ENCODE measurements at regions not wholly inside any gene's neighbourhood (a gene's known extent, or its start where the extent isn't known, plus 50 kb on each side); places are given as distances from the start of the nearest gene placed in this dataset.

DNA sequence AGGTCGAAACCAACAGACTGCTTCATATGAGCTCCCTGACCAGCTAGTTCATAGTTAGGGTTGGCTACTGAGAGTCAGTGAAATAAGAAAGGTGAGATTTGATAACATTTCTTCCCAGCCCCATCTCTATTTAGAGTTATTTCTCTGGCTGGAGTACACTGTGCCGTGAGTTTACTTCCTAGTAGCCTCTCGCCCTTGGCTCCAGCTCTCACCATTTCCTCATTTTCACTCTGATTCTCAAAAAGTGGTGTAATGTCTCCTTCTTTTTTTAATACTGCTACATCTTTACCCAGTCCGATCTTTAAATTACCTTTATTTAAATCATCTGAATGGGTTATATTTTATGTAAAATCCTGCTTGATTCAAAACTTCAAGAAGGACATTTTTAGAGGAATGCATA, 100.4 kb upstream of the FAM174A start:
- Histone ChIP-seq H3K4me1 (ENCODE audit: control insufficient read depth in 2 of 2, insufficient read depth in 2 of 2, low read length in 2 of 2) (no peaks in the 10 kb centered on the region), H3K27me3 (ENCODE audit: control insufficient read depth in 2 of 2, insufficient read depth in 1 of 2, low read length in 1 of 2) (no peaks in the 10 kb centered on the region), H3K4me3 (ENCODE audit: low read length in 2 of 2) (no peak overlapping the region), H3K27ac (ENCODE audit: low read depth in 1 of 2, low read length in 1 of 2) (no peak overlapping the region), H3K36me3 (ENCODE audit: control insufficient read depth in 2 of 2, insufficient read depth in 2 of 2, low read length in 1 of 2) (no peaks in the 10 kb centered on the region), H3K9me3 (ENCODE audit: control insufficient read depth in 2 of 2, insufficient read depth in 1 of 2, low read length in 1 of 2) (no peaks in the 10 kb centered on the region)
- DNase-seq (ENCODE audit: low read depth in 6 of 9, low spot score in 9 of 9) = no peak
- WGBS = 93% methylated on average over 4 of the region's 4 CpGs

DNA sequence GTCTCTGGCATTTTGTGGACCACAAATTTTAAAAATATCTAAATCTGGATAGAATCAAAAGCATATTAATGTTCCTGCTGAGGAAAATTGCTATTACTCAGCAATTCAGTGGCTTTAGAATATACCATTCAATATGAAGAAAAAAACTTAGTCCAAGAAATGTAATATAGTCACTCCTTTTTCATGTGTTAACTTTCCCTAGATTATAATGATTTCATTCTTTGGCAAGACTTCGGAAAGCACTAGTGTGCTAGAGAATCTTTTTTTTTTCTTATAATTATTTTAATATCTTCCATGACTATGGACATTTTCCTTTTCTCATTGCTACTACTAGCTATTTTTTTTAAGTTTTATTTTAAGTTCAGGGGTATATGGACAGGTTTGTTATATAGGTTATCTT, 102.4 kb upstream of the FAM174A start:
- WGBS = 97% methylated on average over 1 of the region's 1 CpG
- DNase-seq (ENCODE audit: low read depth in 6 of 9, low spot score in 9 of 9) = no peak
- Histone ChIP-seq H3K4me1 (ENCODE audit: control insufficient read depth in 2 of 2, insufficient read depth in 2 of 2, low read length in 2 of 2) (no peaks in the 10 kb centered on the region), H3K9me3 (ENCODE audit: control insufficient read depth in 2 of 2, insufficient read depth in 1 of 2, low read length in 1 of 2) (no peaks in the 10 kb centered on the region), H3K27ac (ENCODE audit: low read depth in 1 of 2, low read length in 1 of 2) (no peak overlapping the region), H3K4me3 (ENCODE audit: low read length in 2 of 2) (no peak overlapping the region), H3K27me3 (ENCODE audit: control insufficient read depth in 2 of 2, insufficient read depth in 1 of 2, low read length in 1 of 2) (no peaks in the 10 kb centered on the region), H3K36me3 (ENCODE audit: control insufficient read depth in 2 of 2, insufficient read depth in 2 of 2, low read length in 1 of 2) (no peaks in the 10 kb centered on the region)

- WGBS = 39% methylated on average over 4 of the region's 4 CpGs
- H3K27me3 ChIP-seq (ENCODE audit: control insufficient read depth in 2 of 2, insufficient read depth in 1 of 2, low read length in 1 of 2) = no peaks in the 10 kb centered on the region
- peaks cover 0 to under 1% of the 10 kb centered on the region in 2 donors for H3K9me3 ChIP-seq (ENCODE audit: control insufficient read depth in 2 of 2, insufficient read depth in 1 of 2, low read length in 1 of 2)
These were observed 104.6 kb upstream of the FAM174A start for GRCh38 chr5:100430268-100431195.

GRCh38 chr5:100424787-100425186, 110.4 kb upstream of the FAM174A start:
- peaks cover 0 to 4% of the 10 kb centered on the region in 2 donors for H3K9me3 ChIP-seq (ENCODE audit: control insufficient read depth in 2 of 2, insufficient read depth in 1 of 2, low read length in 1 of 2)
- H3K4me1 ChIP-seq (ENCODE audit: control insufficient read depth in 2 of 2, insufficient read depth in 2 of 2, low read length in 2 of 2) = no peaks in the 10 kb centered on the region
- DNase-seq (ENCODE audit: low read depth in 6 of 9, low spot score in 9 of 9) = no peak
- no peak overlapping the region for H3K27ac ChIP-seq (ENCODE audit: low read depth in 1 of 2, low read length in 1 of 2)
- no peaks in the 10 kb centered on the region for H3K36me3 ChIP-seq (ENCODE audit: control insufficient read depth in 2 of 2, insufficient read depth in 2 of 2, low read length in 1 of 2)
- H3K27me3 ChIP-seq (ENCODE audit: control insufficient read depth in 2 of 2, insufficient read depth in 1 of 2, low read length in 1 of 2) = no peaks in the 10 kb centered on the region
- no peak overlapping the region for H3K4me3 ChIP-seq (ENCODE audit: low read length in 2 of 2)
- WGBS = 96% methylated on average over 4 of the region's 4 CpGs

More at GRCh38 chr5:100430268-100431195, 104.6 kb upstream of the FAM174A start:
- Histone ChIP-seq H3K36me3 (ENCODE audit: control insufficient read depth in 2 of 2, insufficient read depth in 2 of 2, low read length in 1 of 2) (no peaks in the 10 kb centered on the region), H3K4me1 (ENCODE audit: control insufficient read depth in 2 of 2, insufficient read depth in 2 of 2, low read length in 2 of 2) (no peaks in the 10 kb centered on the region), H3K27ac (ENCODE audit: low read depth in 1 of 2, low read length in 1 of 2) (no peak overlapping the region), H3K4me3 (ENCODE audit: low read length in 2 of 2) (no peak overlapping the region)
- peak; percentile 2 to 71 (median 37) for DNase-seq (ENCODE audit: low read depth in 6 of 9, low spot score in 9 of 9)

- H3K9me3 ChIP-seq (ENCODE audit: control insufficient read depth in 2 of 2, insufficient read depth in 1 of 2, low read length in 1 of 2) = peaks cover 0 to 4% of the 10 kb centered on the region in 2 donors
- H3K36me3 ChIP-seq (ENCODE audit: control insufficient read depth in 2 of 2, insufficient read depth in 2 of 2, low read length in 1 of 2) = no peaks in the 10 kb centered on the region
- 100% methylated on average over 1 of the region's 4 CpGs for WGBS
- no peaks in the 10 kb centered on the region for H3K4me1 ChIP-seq (ENCODE audit: control insufficient read depth in 2 of 2, insufficient read depth in 2 of 2, low read length in 2 of 2)
- DNase-seq (ENCODE audit: low read depth in 6 of 9, low spot score in 9 of 9) = no peak
- H3K4me3 ChIP-seq (ENCODE audit: low read length in 2 of 2) = no peak overlapping the region
- no peak overlapping the region for H3K27ac ChIP-seq (ENCODE audit: low read depth in 1 of 2, low read length in 1 of 2)
- H3K27me3 ChIP-seq (ENCODE audit: control insufficient read depth in 2 of 2, insufficient read depth in 1 of 2, low read length in 1 of 2) = no peaks in the 10 kb centered on the region
These were observed 111.2 kb upstream of the FAM174A start for GRCh38 chr5:100424017-100424416.

DNA sequence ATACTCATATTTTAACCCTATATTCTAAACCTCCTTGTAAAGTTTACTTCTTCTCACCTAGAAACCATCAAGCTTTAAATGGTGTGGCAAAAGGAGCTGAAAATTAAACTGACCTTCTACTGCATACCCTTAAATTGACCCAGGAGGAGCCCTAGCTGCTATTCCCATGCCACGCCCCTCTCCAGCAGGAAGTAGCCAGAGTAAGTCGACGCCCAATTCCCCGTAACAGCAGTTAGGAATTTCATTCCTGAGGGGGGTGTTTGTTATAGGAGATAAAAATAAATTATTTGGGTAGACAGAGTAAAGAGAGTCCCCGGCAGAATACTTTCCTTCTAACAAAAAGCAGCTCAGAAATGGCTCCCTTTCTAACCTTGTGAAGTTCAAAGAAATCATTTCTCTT, 111.8 kb upstream of the FAM174A start:
- Histone ChIP-seq H3K36me3 (ENCODE audit: control insufficient read depth in 2 of 2, insufficient read depth in 2 of 2, low read length in 1 of 2) (no peaks in the 10 kb centered on the region), H3K27me3 (ENCODE audit: control insufficient read depth in 2 of 2, insufficient read depth in 1 of 2, low read length in 1 of 2) (no peaks in the 10 kb centered on the region), H3K9me3 (ENCODE audit: control insufficient read depth in 2 of 2, insufficient read depth in 1 of 2, low read length in 1 of 2) (peaks cover 0 to 4% of the 10 kb centered on the region in 2 donors), H3K4me1 (ENCODE audit: control insufficient read depth in 2 of 2, insufficient read depth in 2 of 2, low read length in 2 of 2) (no peaks in the 10 kb centered on the region), H3K4me3 (ENCODE audit: low read length in 2 of 2) (no peak overlapping the region), H3K27ac (ENCODE audit: low read depth in 1 of 2, low read length in 1 of 2) (no peak overlapping the region)
- WGBS = 97% methylated on average over 5 of the region's 5 CpGs
- DNase-seq (ENCODE audit: low read depth in 6 of 9, low spot score in 9 of 9) = no peak

- Histone ChIP-seq H3K4me1 (ENCODE audit: control insufficient read depth in 2 of 2, insufficient read depth in 2 of 2, low read length in 2 of 2) (no peaks in the 10 kb centered on the region), H3K9me3 (ENCODE audit: control insufficient read depth in 2 of 2, insufficient read depth in 1 of 2, low read length in 1 of 2) (peaks cover 0 to 4% of the 10 kb centered on the region in 2 donors), H3K27me3 (ENCODE audit: control insufficient read depth in 2 of 2, insufficient read depth in 1 of 2, low read length in 1 of 2) (no peaks in the 10 kb centered on the region), H3K4me3 (ENCODE audit: low read length in 2 of 2) (no peak overlapping the region), H3K36me3 (ENCODE audit: control insufficient read depth in 2 of 2, insufficient read depth in 2 of 2, low read length in 1 of 2) (no peaks in the 10 kb centered on the region), H3K27ac (ENCODE audit: low read depth in 1 of 2, low read length in 1 of 2) (no peak overlapping the region)
- no peak for DNase-seq (ENCODE audit: low read depth in 6 of 9, low spot score in 9 of 9)
These were observed 113.8 kb upstream of the FAM174A start for GRCh38 chr5:100421360-100421759.

GRCh38 chr5:100418231-100418630, 116.9 kb upstream of the FAM174A start:
- Histone ChIP-seq H3K36me3 (ENCODE audit: control insufficient read depth in 2 of 2, insufficient read depth in 2 of 2, low read length in 1 of 2) (no peaks in the 10 kb centered on the region), H3K27ac (ENCODE audit: low read depth in 1 of 2, low read length in 1 of 2) (no peak overlapping the region), H3K9me3 (ENCODE audit: control insufficient read depth in 2 of 2, insufficient read depth in 1 of 2, low read length in 1 of 2) (no peaks in the 10 kb centered on the region), H3K4me1 (ENCODE audit: control insufficient read depth in 2 of 2, insufficient read depth in 2 of 2, low read length in 2 of 2) (no peaks in the 10 kb centered on the region), H3K27me3 (ENCODE audit: control insufficient read depth in 2 of 2, insufficient read depth in 1 of 2, low read length in 1 of 2) (no peaks in the 10 kb centered on the region), H3K4me3 (ENCODE audit: low read length in 2 of 2) (no peak overlapping the region)
- DNase-seq (ENCODE audit: low read depth in 6 of 9, low spot score in 9 of 9) = no peak
- 94% methylated on average over 1 of the region's 1 CpG for WGBS

DNA sequence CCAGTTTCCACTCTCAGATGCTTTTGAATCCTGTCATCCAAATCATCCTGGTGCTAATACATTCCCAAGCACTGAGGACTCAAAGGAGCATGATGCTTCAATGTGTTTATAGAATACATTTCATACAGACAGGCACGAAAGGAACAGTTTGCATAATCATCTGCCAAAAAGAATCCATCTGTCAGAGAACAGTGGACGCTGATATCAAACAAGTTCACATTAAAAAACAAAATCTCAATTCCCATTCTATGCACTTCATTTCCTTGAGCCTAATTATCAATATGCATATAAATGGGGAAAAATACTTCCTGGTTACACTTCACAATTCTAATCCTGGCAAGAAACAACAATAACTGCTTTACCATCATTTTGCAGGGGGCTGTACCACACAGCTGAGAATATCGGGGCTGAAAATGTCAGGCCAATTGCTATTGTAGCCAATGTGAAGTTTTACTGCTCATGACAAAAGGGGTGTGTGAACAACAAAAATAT, 125.5 kb upstream of the FAM174A start:
- Histone ChIP-seq H3K4me1 (ENCODE audit: control insufficient read depth in 2 of 2, insufficient read depth in 2 of 2, low read length in 2 of 2) (no peaks in the 10 kb centered on the region), H3K27ac (ENCODE audit: low read depth in 1 of 2, low read length in 1 of 2) (no peak overlapping the region), H3K4me3 (ENCODE audit: low read length in 2 of 2) (no peak overlapping the region), H3K36me3 (ENCODE audit: control insufficient read depth in 2 of 2, insufficient read depth in 2 of 2, low read length in 1 of 2) (no peaks in the 10 kb centered on the region), H3K9me3 (ENCODE audit: control insufficient read depth in 2 of 2, insufficient read depth in 1 of 2, low read length in 1 of 2) (no peaks in the 10 kb centered on the region), H3K27me3 (ENCODE audit: control insufficient read depth in 2 of 2, insufficient read depth in 1 of 2, low read length in 1 of 2) (no peaks in the 10 kb centered on the region)
- WGBS = 61% methylated on average over 3 of the region's 3 CpGs
- DNase-seq (ENCODE audit: low read depth in 6 of 9, low spot score in 9 of 9) = no peak

Measured in thymus (tissue), 11 donors.